ENCODE measurements at regions not wholly inside any gene's neighbourhood (a gene's known extent, or its start where the extent isn't known, plus 50 kb on each side); places are given as distances from the start of the nearest gene placed in this dataset.

DNA sequence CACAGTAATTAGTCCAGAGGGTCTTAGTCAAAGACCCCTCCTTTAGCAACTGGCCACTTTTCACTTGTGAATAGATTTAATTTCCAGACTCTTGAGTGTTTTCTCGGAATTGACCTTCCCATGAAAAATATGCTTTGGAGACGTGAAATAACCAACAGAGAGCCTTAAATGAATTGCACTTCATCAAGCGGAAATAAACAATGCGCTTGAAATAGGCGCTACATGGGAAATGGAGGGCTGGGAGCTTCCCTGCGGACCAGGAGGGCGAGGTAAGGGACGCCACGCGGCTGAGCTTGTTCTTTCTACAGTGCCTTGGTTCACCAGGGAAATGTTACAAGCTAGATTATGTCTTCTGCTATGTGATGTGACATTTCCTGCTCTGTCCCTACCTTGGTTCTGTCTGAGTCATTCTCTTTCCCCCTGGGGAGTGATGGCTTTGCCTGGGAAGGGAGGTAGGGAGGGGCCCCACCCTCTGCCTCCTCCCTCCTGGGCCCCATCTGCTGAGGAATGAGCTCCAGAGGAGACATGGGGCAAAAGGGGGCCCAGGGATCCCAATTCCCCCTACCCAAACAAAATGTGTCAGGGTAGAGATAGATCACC lies 619.3 kb downstream of the PTPRU start:
- TF ChIP-seq POLR2A (IDR thresholded peaks at IDR 0.05): no peak
- TF ChIP-seq, protein P1, sequence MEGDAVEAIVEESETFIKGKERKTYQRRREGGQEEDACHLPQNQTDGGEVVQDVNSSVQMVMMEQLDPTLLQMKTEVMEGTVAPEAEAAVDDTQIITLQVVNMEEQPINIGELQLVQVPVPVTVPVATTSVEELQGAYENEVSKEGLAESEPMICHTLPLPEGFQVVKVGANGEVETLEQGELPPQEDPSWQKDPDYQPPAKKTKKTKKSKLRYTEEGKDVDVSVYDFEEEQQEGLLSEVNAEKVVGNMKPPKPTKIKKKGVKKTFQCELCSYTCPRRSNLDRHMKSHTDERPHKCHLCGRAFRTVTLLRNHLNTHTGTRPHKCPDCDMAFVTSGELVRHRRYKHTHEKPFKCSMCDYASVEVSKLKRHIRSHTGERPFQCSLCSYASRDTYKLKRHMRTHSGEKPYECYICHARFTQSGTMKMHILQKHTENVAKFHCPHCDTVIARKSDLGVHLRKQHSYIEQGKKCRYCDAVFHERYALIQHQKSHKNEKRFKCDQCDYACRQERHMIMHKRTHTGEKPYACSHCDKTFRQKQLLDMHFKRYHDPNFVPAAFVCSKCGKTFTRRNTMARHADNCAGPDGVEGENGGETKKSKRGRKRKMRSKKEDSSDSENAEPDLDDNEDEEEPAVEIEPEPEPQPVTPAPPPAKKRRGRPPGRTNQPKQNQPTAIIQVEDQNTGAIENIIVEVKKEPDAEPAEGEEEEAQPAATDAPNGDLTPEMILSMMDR (IDR thresholded peaks at IDR 0.05): no peak

All from ovary (tissue), 3 donors.